Coronary artery (tissue), 2 donors: ENCODE measurements at regions not wholly inside any gene's neighbourhood (a gene's known extent, or its start where the extent isn't known, plus 50 kb on each side); places are given as distances from the start of the nearest gene placed in this dataset.

Experiments
- DNase-seq: peaks from one replicate; pipeline ENCODE4 v3.0.0-alpha.2; 2017; ENCODE audit warnings: low spot score
- H3K27ac ChIP-seq, 2 donors: fragments of 200-600 bp; sonication (generic); one replicate each; pipeline ENCODE4 v1.5.1; 2016 to 2019
- H3K4me3 ChIP-seq: fragments of 200-600 bp; sonication (generic); 2 replicates; pipeline ENCODE4 v1.5.1; 2016; ENCODE audit warnings: mild to moderate bottlenecking, moderate library complexity
- TF ChIP-seq, protein P1 (sequence below): fragments of 200-600 bp; sonication (generic); IDR thresholded peaks from one replicate; pipeline ENCODE4 v1.5.1; 2019; ENCODE audit warnings: antibody characterized with exemption

DNA sequence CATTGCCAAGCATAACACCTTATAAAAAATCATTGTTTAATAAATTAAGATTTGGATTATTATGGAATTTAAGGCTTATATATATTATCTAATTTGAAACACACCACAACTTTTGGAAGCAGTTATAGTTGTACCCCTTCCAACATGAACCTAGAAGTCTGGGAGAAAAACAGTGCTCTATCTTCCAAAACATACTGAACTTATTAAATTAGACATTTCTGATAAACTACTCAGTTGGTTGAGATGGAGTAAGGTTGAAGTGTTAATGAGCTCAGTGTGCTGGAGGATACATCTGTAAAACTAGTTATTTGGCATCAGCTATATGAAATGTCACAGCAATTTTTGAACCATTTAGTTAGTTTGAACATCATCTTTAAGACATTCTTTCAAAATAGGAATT is 227.4 kb downstream of the ALX1 start:
- Histone ChIP-seq H3K27ac (no peak overlapping the region), H3K4me3 (no peak overlapping the region)
- DNase-seq: no peak
- TF ChIP-seq, protein P1, sequence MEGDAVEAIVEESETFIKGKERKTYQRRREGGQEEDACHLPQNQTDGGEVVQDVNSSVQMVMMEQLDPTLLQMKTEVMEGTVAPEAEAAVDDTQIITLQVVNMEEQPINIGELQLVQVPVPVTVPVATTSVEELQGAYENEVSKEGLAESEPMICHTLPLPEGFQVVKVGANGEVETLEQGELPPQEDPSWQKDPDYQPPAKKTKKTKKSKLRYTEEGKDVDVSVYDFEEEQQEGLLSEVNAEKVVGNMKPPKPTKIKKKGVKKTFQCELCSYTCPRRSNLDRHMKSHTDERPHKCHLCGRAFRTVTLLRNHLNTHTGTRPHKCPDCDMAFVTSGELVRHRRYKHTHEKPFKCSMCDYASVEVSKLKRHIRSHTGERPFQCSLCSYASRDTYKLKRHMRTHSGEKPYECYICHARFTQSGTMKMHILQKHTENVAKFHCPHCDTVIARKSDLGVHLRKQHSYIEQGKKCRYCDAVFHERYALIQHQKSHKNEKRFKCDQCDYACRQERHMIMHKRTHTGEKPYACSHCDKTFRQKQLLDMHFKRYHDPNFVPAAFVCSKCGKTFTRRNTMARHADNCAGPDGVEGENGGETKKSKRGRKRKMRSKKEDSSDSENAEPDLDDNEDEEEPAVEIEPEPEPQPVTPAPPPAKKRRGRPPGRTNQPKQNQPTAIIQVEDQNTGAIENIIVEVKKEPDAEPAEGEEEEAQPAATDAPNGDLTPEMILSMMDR: no peak

DNA sequence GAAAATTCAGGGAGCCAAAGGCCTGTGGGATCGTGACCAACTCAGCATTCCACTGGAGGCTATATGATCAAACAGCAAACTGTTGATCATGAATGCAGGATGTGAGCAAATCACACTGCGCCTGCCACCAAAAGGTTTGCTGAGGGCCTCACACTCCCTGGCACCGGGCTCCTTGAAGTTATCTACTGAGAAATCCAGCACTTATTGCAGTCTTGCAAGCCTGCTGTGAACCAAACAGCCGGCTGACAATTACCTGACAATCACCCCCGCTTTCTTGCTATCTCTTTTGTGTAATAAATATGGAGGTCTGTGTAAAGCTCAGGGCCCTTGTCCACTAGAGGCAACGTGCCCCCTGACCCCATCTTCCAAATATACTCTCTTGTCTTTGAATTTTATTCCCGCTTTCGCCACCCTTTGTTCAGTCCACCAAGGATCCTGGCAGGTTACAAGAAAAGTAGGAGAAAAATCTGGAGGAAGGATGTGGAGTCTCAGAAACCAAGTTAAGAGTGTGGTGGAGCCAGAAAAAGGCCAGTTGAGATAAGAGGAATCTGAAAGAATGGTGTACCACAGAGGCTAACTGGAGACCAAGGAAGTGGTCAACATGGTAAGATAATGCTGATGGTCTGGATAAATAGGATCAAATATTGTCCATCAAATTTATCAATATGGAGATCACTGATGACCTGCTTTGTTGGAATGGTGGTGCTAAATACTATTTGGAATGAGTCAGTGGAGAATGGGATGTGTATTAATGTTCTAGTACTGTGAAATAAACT is 229.2 kb downstream of the ALX1 start:
- DNase-seq: no peak
- TF ChIP-seq, protein P1: no peak
- H3K4me3 ChIP-seq: no peak overlapping the region
- H3K27ac ChIP-seq: no peak overlapping the region

- TF ChIP-seq, protein P1: no peak
- Histone ChIP-seq H3K4me3 (no peak overlapping the region), H3K27ac (no peak overlapping the region)
- DNase-seq: no peak
These were observed 229.8 kb downstream of the ALX1 start for GRCh38 chr12:85509857-85510256.

DNA sequence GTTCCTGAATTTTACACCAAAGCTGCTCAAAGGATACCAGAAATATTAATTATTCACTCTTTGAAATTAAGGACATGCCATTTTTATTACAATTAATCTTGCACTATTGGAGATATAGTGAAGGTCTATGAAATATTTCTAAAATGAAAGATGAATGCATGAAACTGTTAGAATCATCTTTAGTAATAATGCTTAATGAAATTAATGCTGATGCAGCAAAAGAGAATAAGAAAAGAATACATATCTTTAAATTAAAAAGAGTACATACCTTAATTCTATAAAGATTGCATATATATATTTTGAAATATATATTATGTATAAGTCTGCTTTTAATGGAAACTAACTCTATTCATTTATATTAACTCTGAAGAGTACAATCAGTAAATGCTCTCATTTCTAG is 236.0 kb downstream of the ALX1 start:
- Histone ChIP-seq H3K27ac (no peak overlapping the region), H3K4me3 (no peak overlapping the region)
- TF ChIP-seq, protein P1: no peak
- no peak for DNase-seq

- no peak for DNase-seq
- no peak overlapping the region for H3K4me3 ChIP-seq
- TF ChIP-seq, protein P1: no peak
- H3K27ac ChIP-seq: no peak overlapping the region
These were observed 236.8 kb downstream of the ALX1 start for GRCh38 chr12:85516667-85517325.

- TF ChIP-seq, protein P1: no peak
- Histone ChIP-seq H3K4me3 (no peak overlapping the region), H3K27ac (no peak overlapping the region)
- no peak for DNase-seq
These were observed 239.1 kb downstream of the ALX1 start for GRCh38 chr12:85519163-85519562.

DNA sequence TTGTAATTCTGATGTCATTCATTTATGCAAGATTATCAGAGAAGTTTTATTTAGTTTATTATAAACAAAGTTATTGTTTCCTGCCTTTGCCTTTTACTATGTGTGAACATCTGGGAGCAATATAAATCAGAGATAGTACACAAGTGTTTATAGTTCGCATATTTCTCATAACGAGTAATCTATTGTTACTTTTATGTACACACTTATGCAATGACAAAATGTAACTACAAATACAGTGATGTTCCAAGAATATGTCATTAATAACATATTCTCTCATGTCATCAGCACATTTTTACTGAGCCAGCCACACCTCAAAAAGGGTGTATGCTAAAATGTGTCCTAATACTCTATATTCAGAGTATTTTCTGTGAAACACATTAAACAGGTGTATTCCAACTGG is 243.2 kb downstream of the ALX1 start:
- TF ChIP-seq, protein P1: no peak
- no peak for DNase-seq
- no peak overlapping the region for H3K27ac ChIP-seq
- H3K4me3 ChIP-seq: no peak overlapping the region
